Stromal cell of bone marrow (primary cell): ENCODE measurements at regions not wholly inside any gene's neighbourhood (a gene's known extent, or its start where the extent isn't known, plus 50 kb on each side); places are given as distances from the start of the nearest gene placed in this dataset.

ENCODE experiments used
- DNase-seq: peaks from one replicate; pipeline ENCODE4 v3.0.0-alpha.2; 2012; ENCODE audit warnings: low read depth

- DNase-seq: no peak
Measured at GRCh38 chr2:193334401-193334800, 1139.7 kb upstream of the TMEFF2 start.

DNA sequence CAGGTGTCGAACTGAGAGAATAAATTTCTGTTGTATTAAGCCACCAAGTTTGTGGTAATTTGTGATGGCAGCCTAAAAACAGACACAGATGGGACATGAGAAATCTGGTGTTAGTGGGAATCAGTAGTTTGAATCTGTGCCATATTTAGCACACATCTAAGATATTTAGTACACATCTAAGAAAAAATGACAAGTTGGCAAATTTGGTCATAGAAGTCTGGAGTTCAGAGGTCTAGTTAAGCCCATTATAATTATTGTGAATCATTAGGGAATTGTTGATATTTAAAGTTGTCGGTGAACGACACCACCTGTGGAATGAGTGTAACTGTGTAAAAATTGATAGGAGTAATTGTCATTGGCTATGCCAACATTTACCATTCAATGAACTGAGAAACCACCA, 1138.8 kb upstream of the TMEFF2 start:
- no peak for DNase-seq

GRCh38 chr2:193332941-193333340, 1138.2 kb upstream of the TMEFF2 start:
- DNase-seq: no peak

- no peak for DNase-seq
Measured at GRCh38 chr2:193331676-193332075, 1136.9 kb upstream of the TMEFF2 start.

DNA sequence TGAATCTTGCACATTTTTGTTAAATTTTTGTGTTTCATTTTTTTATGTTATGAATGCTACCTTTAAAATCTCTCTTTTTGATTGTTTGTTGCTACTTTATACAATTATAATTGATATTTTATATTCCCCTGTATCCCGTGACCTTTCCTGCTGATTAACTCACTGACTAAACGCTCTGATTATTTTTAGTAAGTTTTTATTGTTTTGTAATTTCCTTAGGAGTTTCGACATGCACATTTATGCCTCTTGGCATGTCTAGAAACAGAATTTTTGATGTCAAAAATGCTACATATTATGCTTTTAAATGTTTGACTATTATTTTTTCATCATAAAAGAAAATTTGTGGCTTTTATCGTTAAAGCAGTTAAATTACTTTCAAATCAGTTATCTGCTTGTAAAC, 1131.6 kb upstream of the TMEFF2 start:
- DNase-seq: no peak

DNA sequence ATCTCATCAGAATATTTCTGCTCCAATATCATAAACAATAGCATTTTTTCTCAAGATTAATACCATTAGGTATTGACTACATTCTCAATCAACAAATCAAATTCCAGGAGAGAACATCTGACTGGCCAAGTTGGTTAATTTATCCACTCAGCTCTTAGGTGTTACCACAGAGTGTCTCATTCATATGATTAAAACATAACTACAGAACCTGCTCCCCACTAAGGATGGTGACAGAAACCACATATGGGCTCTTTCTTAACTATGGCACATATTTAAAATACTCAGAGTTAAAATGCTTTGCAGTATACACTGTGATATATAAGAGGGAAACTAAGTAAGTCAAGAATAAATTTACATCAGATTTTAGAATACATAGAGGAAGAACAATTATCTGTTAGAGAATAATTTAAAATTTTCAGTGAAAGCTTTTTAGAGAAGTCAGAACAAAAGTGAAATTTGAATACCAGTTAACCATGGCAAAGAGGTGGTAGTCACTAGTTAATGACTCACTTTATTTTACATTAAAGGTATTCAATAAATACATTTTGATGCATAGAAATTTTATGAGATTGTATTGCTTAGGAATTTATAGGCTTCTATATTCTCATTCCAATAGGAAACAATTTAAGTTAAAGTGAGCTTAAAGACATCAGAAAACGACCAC, 1120.8 kb upstream of the TMEFF2 start:
- no peak for DNase-seq

DNA sequence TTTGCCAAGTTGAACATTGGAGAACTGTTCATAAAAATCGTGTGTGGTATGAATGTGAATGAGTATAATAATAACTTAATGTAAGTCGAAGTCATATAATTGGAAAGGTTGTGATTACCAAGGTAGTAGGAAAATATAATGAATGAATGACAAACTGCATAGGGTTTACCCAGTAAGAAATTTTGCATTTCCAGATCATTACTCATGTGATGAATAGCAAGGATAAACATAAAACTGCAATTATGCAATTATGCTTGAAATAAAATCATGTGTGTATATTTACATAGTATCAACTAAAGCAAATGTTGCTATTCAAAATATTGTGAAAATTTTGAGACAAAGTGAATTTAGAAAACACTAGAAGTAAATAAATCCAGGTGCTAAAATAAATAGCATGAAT, 1108.7 kb upstream of the TMEFF2 start:
- no peak for DNase-seq

DNA sequence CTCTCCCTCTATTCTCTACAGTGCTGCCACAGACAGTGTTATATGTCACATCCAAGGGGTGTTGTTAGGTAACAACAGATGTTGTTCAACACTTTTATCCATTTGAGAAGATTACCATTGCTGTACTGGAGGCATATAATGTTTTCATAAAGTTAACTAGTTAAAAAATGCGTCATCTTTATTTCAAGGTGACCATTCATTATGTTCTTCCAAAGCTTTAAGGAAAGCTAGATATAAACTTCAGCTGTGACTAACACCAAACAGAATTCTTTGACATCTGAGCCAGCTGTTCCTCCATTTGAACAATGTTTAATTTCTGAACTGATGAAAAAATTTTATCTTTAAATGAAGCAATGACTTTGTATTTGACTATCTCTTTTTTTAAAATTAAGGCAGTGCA, 1099.6 kb upstream of the TMEFF2 start:
- no peak for DNase-seq

- no peak for DNase-seq
Measured at GRCh38 chr2:193279361-193279760, 1084.6 kb upstream of the TMEFF2 start.

- DNase-seq: no peak
Measured at GRCh38 chr2:193276988-193277387, 1082.3 kb upstream of the TMEFF2 start.

- DNase-seq: no peak
Measured at GRCh38 chr2:193276560-193276959, 1081.8 kb upstream of the TMEFF2 start.

DNA sequence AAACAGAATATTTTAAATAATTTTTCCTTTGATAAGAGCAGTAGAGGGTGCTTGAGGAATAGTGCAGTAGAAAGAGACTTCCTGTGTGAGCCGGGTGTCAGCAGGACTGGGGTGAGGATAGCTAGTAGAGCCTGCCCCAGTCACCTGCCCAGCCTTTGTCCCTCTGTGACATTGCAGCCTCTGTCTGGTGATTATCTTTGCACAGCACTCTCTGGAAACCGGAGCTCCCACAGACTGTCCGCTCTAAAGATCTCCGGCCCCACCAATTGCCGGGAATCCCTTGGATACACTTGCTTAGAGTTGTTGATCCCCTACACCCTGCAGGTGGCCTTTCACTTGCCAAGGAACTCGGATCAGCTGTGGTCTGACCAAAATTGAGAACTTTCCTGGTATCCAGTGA, 1081.3 kb upstream of the TMEFF2 start:
- no peak for DNase-seq

GRCh38 chr2:193272011-193272410, 1077.3 kb upstream of the TMEFF2 start:
- no peak for DNase-seq

DNA sequence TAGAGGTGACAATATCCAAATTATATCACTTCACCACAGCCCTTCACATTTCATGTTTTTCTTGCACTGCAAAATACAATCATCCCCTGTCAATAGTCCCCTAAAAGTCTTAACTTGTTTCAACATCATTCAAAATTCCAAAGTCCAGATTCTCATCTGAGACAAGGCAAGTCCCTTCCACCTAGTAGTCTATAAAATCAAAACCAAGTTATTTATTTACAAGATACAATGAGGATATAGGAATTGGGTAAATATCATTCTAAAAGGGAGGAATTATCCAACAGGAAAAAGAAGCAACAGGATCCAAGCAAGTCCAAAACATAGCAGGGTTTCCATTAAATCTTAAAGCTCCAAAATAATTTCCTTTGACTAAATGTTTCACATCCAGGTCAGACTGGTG, 1076.1 kb upstream of the TMEFF2 start:
- no peak for DNase-seq

- no peak for DNase-seq
Measured at GRCh38 chr2:193267496-193268002, 1072.8 kb upstream of the TMEFF2 start.

DNA sequence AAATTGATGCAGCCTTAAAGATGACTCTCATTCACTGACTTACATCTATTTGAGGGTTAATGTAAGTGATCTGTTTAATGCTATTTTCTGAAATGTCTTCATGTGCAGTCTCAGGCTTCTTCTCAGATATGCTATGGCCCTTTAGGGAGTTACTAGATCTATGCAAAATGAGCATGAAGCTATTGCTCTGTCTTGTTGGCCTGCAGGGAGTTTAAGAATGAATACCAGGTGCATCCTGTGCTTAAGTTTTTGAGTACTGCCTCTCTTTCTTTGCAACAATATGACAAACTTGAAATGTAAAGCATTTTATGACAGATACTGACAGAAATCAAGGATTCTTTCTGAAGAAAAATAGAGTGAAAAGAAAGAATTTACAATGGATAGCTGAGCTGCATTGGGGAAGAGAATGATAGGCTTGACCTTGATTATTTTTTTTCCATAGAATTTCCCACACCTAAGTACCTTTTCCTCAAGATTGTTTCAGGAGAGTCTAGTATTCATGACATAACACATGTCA, 1058.3 kb upstream of the TMEFF2 start:
- DNase-seq: no peak

GRCh38 chr2:193251909-193252308, 1057.2 kb upstream of the TMEFF2 start:
- no peak for DNase-seq

DNA sequence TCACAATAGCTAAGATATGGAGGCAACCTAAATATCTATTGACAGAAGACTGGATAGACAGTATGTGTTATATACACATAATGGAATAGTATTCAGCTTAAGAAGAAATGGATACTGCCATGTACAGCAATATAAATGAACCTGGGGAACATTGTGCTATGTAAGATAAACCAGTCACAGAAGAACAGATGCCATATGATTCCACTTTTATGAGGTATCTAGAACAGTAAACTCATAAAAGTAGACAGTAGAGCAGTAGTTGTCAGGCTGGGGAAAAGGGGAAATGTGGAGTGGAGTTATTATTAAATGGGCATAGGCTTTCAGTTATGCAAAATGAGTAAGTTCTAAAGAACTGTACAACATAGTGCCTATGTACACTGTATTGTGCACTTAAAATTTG, 1055.7 kb upstream of the TMEFF2 start:
- DNase-seq: no peak

- no peak for DNase-seq
Measured at GRCh38 chr2:193240752-193241151, 1046.0 kb upstream of the TMEFF2 start.

- no peak for DNase-seq
Measured at GRCh38 chr2:193231634-193232033, 1036.9 kb upstream of the TMEFF2 start.

DNA sequence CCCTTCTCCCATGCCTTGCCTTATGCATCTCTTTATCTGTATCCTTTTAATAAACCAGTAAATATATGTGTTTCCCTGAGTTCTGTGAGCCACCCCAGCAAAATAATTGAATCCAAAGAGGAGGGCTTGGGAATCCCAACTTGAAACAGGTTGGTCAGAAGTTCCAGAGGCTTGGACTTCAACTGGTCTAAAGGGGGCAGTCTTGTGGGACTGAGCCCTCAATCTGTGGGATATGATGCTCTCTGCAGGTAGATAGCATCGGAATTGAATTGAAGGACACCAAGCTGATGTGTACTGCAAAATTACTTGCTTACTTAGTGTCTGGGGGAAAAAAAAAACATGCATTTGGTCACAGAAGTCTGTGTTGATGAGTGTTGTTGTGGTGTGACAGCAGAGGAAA, 1033.5 kb upstream of the TMEFF2 start:
- DNase-seq: no peak

DNA sequence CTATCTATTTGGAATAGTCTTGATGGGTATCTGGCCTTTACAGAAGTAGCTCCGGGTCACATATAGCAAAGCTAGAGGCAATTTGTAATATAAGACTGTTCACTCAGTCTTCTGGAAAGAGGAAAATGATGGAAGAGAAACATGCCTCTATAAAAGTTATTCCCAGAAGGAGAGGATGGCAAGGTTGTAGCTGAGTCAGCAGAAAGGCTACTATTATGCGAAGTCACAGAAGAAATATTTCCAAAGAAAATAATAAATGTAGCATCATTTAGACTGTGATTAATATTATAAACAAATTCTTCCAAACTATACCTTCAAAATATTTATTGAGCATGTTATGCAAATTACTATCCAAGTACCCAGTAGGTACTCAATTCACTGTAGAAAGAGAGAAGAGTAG, 1027.7 kb upstream of the TMEFF2 start:
- DNase-seq: no peak

- DNase-seq: no peak
Measured at GRCh38 chr2:193219413-193219812, 1024.7 kb upstream of the TMEFF2 start.

DNA sequence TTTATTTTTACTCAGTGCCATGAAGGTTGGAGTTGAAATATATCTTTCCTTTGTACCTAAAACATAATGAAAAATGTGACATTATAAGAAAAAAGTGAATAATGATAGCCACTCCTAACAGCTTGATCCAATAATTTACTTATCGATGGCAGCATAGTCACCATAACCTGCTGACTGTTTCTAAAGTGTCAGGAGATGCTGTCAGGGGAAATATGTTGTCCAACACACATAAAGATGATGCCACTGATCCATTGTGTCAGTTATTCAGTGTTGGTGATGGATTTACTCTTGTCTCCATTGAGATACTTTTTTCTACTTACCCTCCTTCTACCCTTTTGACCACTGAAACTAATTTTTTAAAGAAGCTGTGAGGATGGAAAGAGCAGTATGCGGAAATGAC, 1006.9 kb upstream of the TMEFF2 start:
- DNase-seq: no peak
